K562 (cell line): ENCODE measurements at regions not wholly inside any gene's neighbourhood (a gene's known extent, or its start where the extent isn't known, plus 50 kb on each side); places are given as distances from the start of the nearest gene placed in this dataset.

ENCODE experiments used
- ATAC-seq: fragments of 200-7000 bp; cut with Tn5 transposase; 3 replicates; pipeline ENCODE4 v1.9.1; 2020; ENCODE audit warnings: moderate library complexity
- BruUV-seq: library from RNA; stranded (reverse); fragments of 400-500 nt; replicated peaks from 2 replicates; lab custom pipeline; 2021; lab: Mats Ljungman, UMichigan
- CTCF ChIA-PET: fragments of 300-600 bp; formaldehyde crosslinking; extraction: SDS; loops from one replicate; lab custom pipeline; 2021; ENCODE audit warnings: low intra/inter-chr PET ratio; lab: Yijun Ruan, JAX
- POLR2A ChIA-PET: fragments of 300-600, 350-650 bp; sonication (Branson Sonifier 250); formaldehyde crosslinking; extraction: SDS; loops from one replicate; lab custom pipeline; 2021; ENCODE audit warnings: antibody characterized with exemption, inconsistent platforms; lab: Yijun Ruan, JAX
- DNase-seq, 4 experiments: peaks; one replicate each; pipeline versions ENCODE4 v3.0.0 to v3.0.0-alpha.2; 2011 to 2018; ENCODE audit warnings: low spot score in 3 of 4, mixed read lengths in 3 of 4; ENCODE audit errors: extremely low read depth in 1 of 4
- FAIRE-seq: peaks from 2 replicates; lab custom pipeline; 2011; peaks lifted over from hg19 to GRCh38; lab: Jason Lieb, UNC
- H2AFZ ChIP-seq: 2 replicates; pipeline ENCODE4 v1.6.0; 2011; ENCODE audit warnings: low read depth, low read length, control low read depth, inconsistent platforms
- H3K27ac ChIP-seq: fragments of 200-600 bp; 3 replicates; pipeline ENCODE4 v1.8.0; 2011; ENCODE audit warnings: low read depth, mild to moderate bottlenecking, control low read depth, inconsistent platforms, low read length, moderate library complexity, mixed read lengths; ENCODE audit errors: extremely low read depth
- H3K27me3 ChIP-seq, 2 experiments: fragments of 300-600 bp in 1 of 2; 2 replicates in 1 of 2; 3 replicates in 1 of 2; pipeline versions ENCODE4 v1.6.0 to v1.8.0; 2011; ENCODE audit warnings: inconsistent platforms in 2 of 2, low read length in 2 of 2, mild to moderate bottlenecking in 1 of 2, mixed read lengths in 1 of 2, moderate library complexity in 1 of 2; ENCODE audit not compliant: control insufficient read depth in 2 of 2, insufficient read depth in 2 of 2
- H3K36me3 ChIP-seq: fragments of 300-600 bp; 3 replicates; pipeline ENCODE4 v1.8.0; 2011; ENCODE audit warnings: mild to moderate bottlenecking, low read length, inconsistent platforms; ENCODE audit not compliant: control insufficient read depth, insufficient read depth
- H3K4me1 ChIP-seq, 2 experiments: fragments of 200-600 bp in 1 of 2; replicated peaks in 1 of 2; 2 replicates in 1 of 2; 3 replicates in 1 of 2; pipeline versions ENCODE4 v1.5.1 to v1.8.0; 2011; ENCODE audit warnings: inconsistent platforms in 2 of 2, low read length in 2 of 2, mild to moderate bottlenecking in 1 of 2, mixed read lengths in 1 of 2, moderate library complexity in 1 of 2; ENCODE audit not compliant: control insufficient read depth in 2 of 2, insufficient read depth in 2 of 2
- H3K4me2 ChIP-seq: 2 replicates; pipeline ENCODE4 v1.6.1; 2011; ENCODE audit warnings: low read length, control low read depth, inconsistent platforms, mixed read lengths; ENCODE audit not compliant: insufficient read depth
- H3K4me3 ChIP-seq: fragments of 200-600 bp; sonication (generic), shearing (Covaris generic); 2 replicates; pipeline ENCODE4 v1.5.1; 2016; ENCODE audit warnings: control low read depth, inconsistent platforms
- H3K79me2 ChIP-seq: fragments of 200-600 bp; 3 replicates; pipeline ENCODE4 v1.8.0; 2011; ENCODE audit warnings: low read length, inconsistent platforms; ENCODE audit not compliant: control insufficient read depth, insufficient read depth
- H3K9ac ChIP-seq, 2 experiments: 2 replicates each; pipeline versions ENCODE4 v1.6.0 to v1.6.1; 2011; ENCODE audit warnings: low read depth in 2 of 2, low read length in 2 of 2, control low read depth in 1 of 2, inconsistent platforms in 1 of 2, mild to moderate bottlenecking in 1 of 2, mixed read lengths in 1 of 2; ENCODE audit not compliant: insufficient read depth in 1 of 2
- H3K9me1 ChIP-seq: one replicate; pipeline ENCODE4 v1.6.0; 2011; ENCODE audit warnings: inconsistent platforms, mild to moderate bottlenecking, low read length, moderate library complexity; ENCODE audit not compliant: control insufficient read depth, insufficient read depth
- H3K9me3 ChIP-seq: replicated peaks from 2 replicates; pipeline ENCODE4 v1.5.1; 2011; ENCODE audit warnings: low read depth, low read length, inconsistent platforms; ENCODE audit not compliant: control insufficient read depth, insufficient read depth
- H4K20me1 ChIP-seq: replicated peaks from 2 replicates; pipeline ENCODE4 v1.6.1; 2011; ENCODE audit warnings: low read length, inconsistent platforms, mixed read lengths; ENCODE audit not compliant: control insufficient read depth, insufficient read depth
- CEBPB ChIP-seq: fragments of 450-650 bp; IDR thresholded peaks from 2 replicates; pipeline ENCODE4 v1.6.1; 2016; ENCODE audit warnings: missing genetic modification characterization, missing compliant biosample characterization
- FOS ChIP-seq: IDR thresholded peaks from 3 replicates; pipeline ENCODE4 v1.6.1; 2011; ENCODE audit not compliant: insufficient read length; ENCODE audit errors: extremely low read depth
- HEY1 ChIP-seq: fragments of 250-450 bp; sonication (Bioruptor Pico); IDR thresholded peaks from 2 replicates; pipeline ENCODE4 v1.5.0; 2020; ENCODE audit warnings: mild to moderate bottlenecking, moderate library complexity, borderline replicate concordance
- KDM5B ChIP-seq: fragments of 200-600 bp; sonication (generic); IDR thresholded peaks from 2 replicates; pipeline ENCODE4 v1.6.1; 2012; ENCODE audit warnings: low read depth, mild to moderate bottlenecking, moderate library complexity, low read length, control low read depth, inconsistent platforms; ENCODE audit not compliant: insufficient replicate concordance
- MAZ ChIP-seq, 2 experiments: fragments of 450-650 bp in 1 of 2; sonication (generic) in 1 of 2; formaldehyde crosslinking; IDR thresholded peaks in 1 of 2; conservative IDR thresholded peaks in 1 of 2; 2 replicates each; pipeline versions ENCODE4 v1.4.0 to v1.5.0; 2020; ENCODE audit warnings: mild to moderate bottlenecking in 1 of 2, missing genetic modification reagents in 1 of 2
- MLLT1 ChIP-seq, 2 experiments: fragments of 450-650 bp; IDR thresholded peaks; 2 replicates each; pipeline ENCODE4 v1.6.1; 2016
- RBM15 ChIP-seq: fragments of 200-400 bp; formaldehyde crosslinking; IDR thresholded peaks from 2 replicates; pipeline ENCODE4 v1.6.1; 2018; ENCODE audit warnings: mild to moderate bottlenecking, low read length, moderate library complexity; ENCODE audit not compliant: insufficient read depth
- RBM17 ChIP-seq: fragments of 200-400 bp; formaldehyde crosslinking; IDR thresholded peaks from 2 replicates; pipeline ENCODE4 v1.6.1; 2017; ENCODE audit warnings: low read depth, mild to moderate bottlenecking, low read length, borderline replicate concordance
- SRSF1 ChIP-seq: fragments of 200-400 bp; formaldehyde crosslinking; IDR thresholded peaks from 2 replicates; pipeline ENCODE4 v1.6.1; 2017; ENCODE audit warnings: mild to moderate bottlenecking, low read depth, low read length, moderate library complexity
- ZBTB17 ChIP-seq: fragments of 450-650 bp; formaldehyde crosslinking; IDR thresholded peaks from 2 replicates; pipeline ENCODE4 v1.4.0; 2020; ENCODE audit warnings: mild to moderate bottlenecking
- ZNF165 ChIP-seq: fragments of 250-450 bp; sonication (Bioruptor Pico); IDR thresholded peaks from 2 replicates; pipeline ENCODE4 v1.4.0; 2020; ENCODE audit warnings: borderline replicate concordance
- ZNF24 ChIP-seq: fragments of 450-650 bp; IDR thresholded peaks from 2 replicates; pipeline ENCODE4 v1.6.1; 2016
- ZNF347 ChIP-seq: fragments of 450-650 bp; formaldehyde crosslinking; IDR thresholded peaks from 2 replicates; pipeline ENCODE4 v1.4.0; 2020; ENCODE audit warnings: low read depth, mild to moderate bottlenecking, moderate library complexity
- in situ Hi-C: fragments of 300-500 bp; cut with MboI; formaldehyde crosslinking; loops from 4 replicates; pipeline ENCODE4 v1.15.0; 2018; ENCODE audit warnings: inconsistent platforms, mixed read lengths
- intact Hi-C: fragments of 100-400 bp; cut with micrococcal nuclease; formaldehyde crosslinking; loops from 2 replicates; pipeline ENCODE4 v1.14.2; 2022

GRCh38 chr4:100746141-100746739, 228.4 kb upstream of the EMCN start:
- intact Hi-C loops = no loop called here
- Histone ChIP-seq H4K20me1 (no peaks in the 10 kb centered on the region), H3K27ac (no peak overlapping the region), H3K36me3 (no peaks in the 10 kb centered on the region), H3K9me3 (no peaks in the 10 kb centered on the region; the same call in 1 of the 2 replicates), H3K27me3 (no peaks in the 10 kb centered on the region), H3K9me1 (no peaks in the 10 kb centered on the region), H3K79me2 (no peaks in the 10 kb centered on the region), H3K4me2 (no peak overlapping the region), H3K9ac (no peak overlapping the region), H2AFZ (no peak overlapping the region), H3K4me3 (no peak overlapping the region), H3K4me1 (no peaks in the 10 kb centered on the region)
- no peak for TF ChIP-seq HEY1 (CRISPR knock-in tag)
- TF ChIP-seq RBM17 = no peak
- no peak for TF ChIP-seq ZNF24
- no peak for TF ChIP-seq RBM15
- no peak for TF ChIP-seq ZNF347 (CRISPR knock-in tag)
- TF ChIP-seq CEBPB = no peak
- no peak for TF ChIP-seq KDM5B
- TF ChIP-seq MLLT1 (IDR thresholded peaks at IDR 0.05) = no peak
- no peak for TF ChIP-seq ZNF165 (CRISPR knock-in tag)
- no peak for TF ChIP-seq ZBTB17
- no peak for TF ChIP-seq SRSF1
- no peak for TF ChIP-seq MAZ (CRISPR knock-in tag; conservative IDR thresholded peaks at IDR 0.05 in 1 of 2, IDR thresholded peaks at IDR 0.05 in 1 of 2)
- TF ChIP-seq FOS = no peak
- ChIA-PET POLR2A (no interaction called here), CTCF (no interaction called here)
- no peak for FAIRE-seq
- ATAC-seq = no peak
- in situ Hi-C loops = no loop called here
- BruUV-seq = no TSS peak
- DNase-seq = no peak
